GM23248 (cell line): ENCODE measurements at regions not wholly inside any gene's neighbourhood (a gene's known extent, or its start where the extent isn't known, plus 50 kb on each side); places are given as distances from the start of the nearest gene placed in this dataset.

Experiments
- EZH2 ChIP-seq: fragments of 200-600 bp; sonication (generic); IDR thresholded peaks from 2 replicates; pipeline ENCODE4 v1.6.1; 2018; ENCODE audit warnings: antibody characterized with exemption, mild to moderate bottlenecking; ENCODE audit not compliant: insufficient read depth, poor library complexity, severe bottlenecking
- EZH2phosphoT487 ChIP-seq: fragments of 200-600 bp; sonication (generic); IDR thresholded peaks from 2 replicates; pipeline ENCODE4 v1.6.1; 2018; ENCODE audit warnings: antibody characterized with exemption, moderate library complexity, mild to moderate bottlenecking, low read depth; ENCODE audit not compliant: insufficient read depth

DNA sequence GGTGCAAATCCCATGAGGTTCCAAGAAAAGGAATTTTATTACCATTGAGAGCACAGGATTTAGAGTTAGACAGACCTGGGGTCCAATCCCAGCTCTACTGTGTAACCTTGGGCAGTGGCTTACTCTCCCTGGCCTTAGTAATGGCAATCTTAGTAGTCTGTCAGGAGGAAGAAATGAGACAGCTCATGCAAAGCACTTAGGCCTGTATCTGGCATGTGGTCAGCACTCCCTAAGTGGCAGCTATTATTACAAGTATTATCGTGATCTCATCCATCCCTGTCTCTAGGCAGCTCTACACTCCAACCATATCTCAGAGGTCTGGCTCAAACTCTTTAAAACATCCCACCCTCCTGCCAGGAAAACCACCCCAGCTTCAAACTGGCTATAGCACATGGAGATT lies 129.6 kb upstream of the NALF2 start:
- TF ChIP-seq EZH2phosphoT487 (no peak), EZH2 (no peak)
